NCI-H2107 treated with DMSO at 0.1 percent for 48 hours (cell line): ENCODE measurements at regions not wholly inside any gene's neighbourhood (a gene's known extent, or its start where the extent isn't known, plus 50 kb on each side); places are given as distances from the start of the nearest gene placed in this dataset.
A peak's percentile ranks its signal among the peaks of the same experiment; 100 is the strongest.

Experiments used
- DNase-seq: peaks from one replicate; lab custom pipeline; 2025; ENCODE audit not compliant: unreplicated experiment; lab: John Stamatoyannopoulos, UW

- no peak for DNase-seq
Measured at GRCh38 chr10:101297901-101298486, 56.0 kb upstream of the BTRC start.

- DNase-seq, result no peak
Measured at GRCh38 chr10:101299211-101299610, 54.8 kb upstream of the BTRC start.

GRCh38 chr10:101301111-101301731, 52.7 kb upstream of the BTRC start:
- DNase-seq, result peak; percentile 39

- no peak for DNase-seq
Measured at GRCh38 chr10:101303087-101303703, 50.8 kb upstream of the BTRC start.
